ENCODE measurements at regions not wholly inside any gene's neighbourhood (a gene's known extent, or its start where the extent isn't known, plus 50 kb on each side); places are given as distances from the start of the nearest gene placed in this dataset.

DNA sequence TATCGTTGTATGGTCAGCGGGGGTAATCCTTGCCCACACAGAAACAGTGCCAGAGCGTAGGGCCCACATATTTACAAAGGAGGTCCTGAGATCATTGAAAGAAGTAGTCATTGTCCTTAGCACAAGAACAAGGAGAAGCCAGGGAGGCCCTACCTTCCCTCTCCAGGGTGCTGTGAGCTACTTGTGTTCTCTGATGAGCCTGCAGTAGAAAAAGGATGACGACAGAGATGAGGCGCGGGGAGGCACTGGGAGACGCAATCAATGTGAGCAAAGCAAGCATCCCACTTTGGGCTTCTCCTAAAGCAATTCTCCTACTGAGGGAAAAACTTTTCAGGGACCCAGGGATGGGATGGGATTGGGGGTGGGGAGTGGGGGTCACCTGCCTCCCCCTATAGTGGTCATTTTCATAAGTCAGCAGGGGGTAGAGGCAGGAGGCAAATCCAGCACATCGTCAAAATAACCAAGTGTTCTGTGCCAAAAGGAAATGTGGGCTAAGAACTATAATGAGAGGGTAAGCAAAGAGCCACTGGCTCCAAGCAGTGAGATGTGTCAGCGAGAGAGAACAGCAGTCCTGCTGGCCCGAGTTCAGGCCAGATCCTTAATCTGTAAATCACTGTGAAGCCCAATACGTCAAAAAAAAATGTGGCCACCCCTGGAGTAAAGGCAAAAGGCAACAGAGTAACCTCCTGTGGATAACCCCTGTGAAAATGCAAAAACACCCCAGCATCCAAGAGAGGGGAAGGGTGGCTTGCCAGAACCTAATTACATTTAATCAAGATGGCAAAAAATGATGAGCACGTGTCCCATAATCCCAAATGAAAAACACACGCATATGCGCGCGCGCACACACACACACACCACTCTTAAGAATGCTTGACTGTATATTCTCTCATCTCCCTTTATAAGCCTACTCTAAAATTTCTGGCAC lies 136.6 kb upstream of the HHIP start (continued):
- TF ChIP-seq, protein P1, sequence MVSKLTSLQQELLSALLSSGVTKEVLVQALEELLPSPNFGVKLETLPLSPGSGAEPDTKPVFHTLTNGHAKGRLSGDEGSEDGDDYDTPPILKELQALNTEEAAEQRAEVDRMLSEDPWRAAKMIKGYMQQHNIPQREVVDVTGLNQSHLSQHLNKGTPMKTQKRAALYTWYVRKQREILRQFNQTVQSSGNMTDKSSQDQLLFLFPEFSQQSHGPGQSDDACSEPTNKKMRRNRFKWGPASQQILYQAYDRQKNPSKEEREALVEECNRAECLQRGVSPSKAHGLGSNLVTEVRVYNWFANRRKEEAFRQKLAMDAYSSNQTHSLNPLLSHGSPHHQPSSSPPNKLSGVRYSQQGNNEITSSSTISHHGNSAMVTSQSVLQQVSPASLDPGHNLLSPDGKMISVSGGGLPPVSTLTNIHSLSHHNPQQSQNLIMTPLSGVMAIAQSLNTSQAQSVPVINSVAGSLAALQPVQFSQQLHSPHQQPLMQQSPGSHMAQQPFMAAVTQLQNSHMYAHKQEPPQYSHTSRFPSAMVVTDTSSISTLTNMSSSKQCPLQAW (CRISPR knock-in tag; IDR thresholded peaks at IDR 0.05): no peak
- no peak for TF ChIP-seq CENPX (CRISPR knock-in tag; IDR thresholded peaks at IDR 0.05)

DNA sequence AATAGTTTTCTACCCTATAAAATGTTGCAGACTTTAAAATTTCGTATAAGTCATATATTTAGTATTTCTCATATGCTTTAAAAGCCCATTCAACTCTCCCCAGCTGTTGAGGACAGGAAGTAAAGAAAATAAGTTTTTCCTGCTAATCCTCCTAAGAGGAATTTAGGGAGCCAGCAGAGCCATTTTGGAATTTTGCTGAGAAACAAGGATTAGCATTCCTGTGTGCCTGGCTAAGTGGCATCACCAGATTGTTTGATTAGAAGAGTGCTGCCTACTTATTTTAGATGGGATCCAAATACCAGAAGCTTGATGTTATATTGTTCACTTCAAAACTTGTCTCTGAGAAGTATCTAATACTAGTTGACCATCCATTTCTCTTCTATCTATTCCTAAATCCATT lies 131.2 kb upstream of the HHIP start:
- 0 out of 5 replicates have a peak, but pooled peaks cover 0 to 5% of the 10 kb centered on the region in 2 experiments for H3K27me3 ChIP-seq (ENCODE audit: control insufficient read depth in 1 of 2, insufficient read depth in 2 of 2, low read length in 2 of 2)
- intact Hi-C loops (cut with micrococcal nuclease; ENCODE audit: unreplicated experiment): no loop called here
- no peaks in the 10 kb centered on the region for H3K36me3 ChIP-seq (replicated peaks in 1 of 2; ENCODE audit: control insufficient read depth in 1 of 2, insufficient read depth in 2 of 2, low read length in 2 of 2)
- no peaks in the 10 kb centered on the region for H3K4me1 ChIP-seq (ENCODE audit: insufficient read depth, low read length)
- no TSS peak for BruUV-seq (replicated peaks)
- H3K9ac ChIP-seq (ENCODE audit: insufficient read depth, low read depth, low read length): no peak overlapping the region
- ATAC-seq: no peak
- no peaks in the 10 kb centered on the region for H4K20me1 ChIP-seq (ENCODE audit: insufficient read depth, low read length)
- no peak overlapping the region for H2AFZ ChIP-seq (ENCODE audit: low read length)
- in situ Hi-C loops (cut with HindIII; ENCODE audit: extremely low pct_ligation_motif_present, low pct_unique_long_range_greater_than_20kb): no loop called here
- no peak for DNase-seq (ENCODE audit: low spot score)
- 0% methylated on average over 1 of the region's 1 CpG for WGBS (ENCODE audit: low lambda C conversion rate)
- TF ChIP-seq ZBTB21 (CRISPR knock-in tag; IDR thresholded peaks at IDR 0.05): no peak
- no peak overlapping the region for H3K27ac ChIP-seq (ENCODE audit: extremely low read length, insufficient read depth, low read length)
- POLR2A ChIA-PET: no interaction called here
- no peak overlapping the region for H3K4me2 ChIP-seq (ENCODE audit: low read depth, low read length)
- CTCF ChIA-PET (ENCODE audit: low intra/inter-chr PET ratio, low total read pairs): no interaction called here
- H3K9me3 ChIP-seq (ENCODE audit: low read length): no peaks in the 10 kb centered on the region
- FAIRE-seq: no peak
- H3K4me3 ChIP-seq (replicated peaks in 1 of 3; ENCODE audit: insufficient read depth in 1 of 3, low read depth in 2 of 3, low read length in 3 of 3): no peak overlapping the region
- no peaks in the 10 kb centered on the region for H3K79me2 ChIP-seq (ENCODE audit: insufficient read depth, low read length)
